Natural killer cell (primary cell): ENCODE measurements at regions not wholly inside any gene's neighbourhood (a gene's known extent, or its start where the extent isn't known, plus 50 kb on each side); places are given as distances from the start of the nearest gene placed in this dataset.

ENCODE experiments used
- ATAC-seq, 3 donors: fragments of 150-1000 bp in 2 of 3; fragments of 200-7000 bp in 1 of 3; cut with Tn5 transposase; 1 replicate in 1 of 3; 2 replicates in 2 of 3; pipeline ENCODE4 v1.10.0; 2021; ENCODE audit warnings: mild to moderate bottlenecking in 2 of 3, moderate library complexity in 2 of 3
- DNase-seq, 2 donors: peaks; one replicate each; pipeline versions ENCODE4 v3.0.0 to v3.0.0-alpha.2; 2013 to 2021; ENCODE audit warnings: mixed read lengths in 1 of 2
- H3K27ac ChIP-seq: one replicate; pipeline ENCODE4 v1.5.1; 2013; ENCODE audit warnings: mild to moderate bottlenecking, low read length
- H3K27me3 ChIP-seq: one replicate; pipeline ENCODE4 v1.6.1; 2013; ENCODE audit warnings: low read length; ENCODE audit not compliant: control insufficient read depth, insufficient read depth
- H3K36me3 ChIP-seq: one replicate; pipeline ENCODE4 v1.6.1; 2013; ENCODE audit warnings: low read length; ENCODE audit not compliant: control insufficient read depth, insufficient read depth
- H3K4me1 ChIP-seq: one replicate; pipeline ENCODE4 v1.6.1; 2013; ENCODE audit warnings: low read length; ENCODE audit not compliant: control insufficient read depth, insufficient read depth
- H3K4me3 ChIP-seq: one replicate; pipeline ENCODE4 v1.5.1; 2013; ENCODE audit warnings: low read length
- H3K9me3 ChIP-seq: one replicate; pipeline ENCODE4 v1.6.1; 2013; ENCODE audit warnings: low read length; ENCODE audit not compliant: control insufficient read depth, insufficient read depth
- H3K27ac Mint-ChIP-seq, 2 donors: one replicate each; pipeline ENCODE4 v1.8.0; 2022; ENCODE audit warnings: mild to moderate bottlenecking in 2 of 2, mixed read lengths in 2 of 2, moderate library complexity in 1 of 2
- H3K27me3 Mint-ChIP-seq, 2 donors: one replicate each; pipeline ENCODE4 v1.8.0; 2022; ENCODE audit warnings: low read depth in 2 of 2, mixed read lengths in 2 of 2
- H3K36me3 Mint-ChIP-seq: one replicate; pipeline ENCODE4 v1.8.0; 2022; ENCODE audit warnings: mixed read lengths
- H3K4me1 Mint-ChIP-seq, 2 donors: one replicate each; pipeline ENCODE4 v1.8.0; 2022; ENCODE audit warnings: mixed read lengths in 2 of 2
- H3K4me3 Mint-ChIP-seq: one replicate; pipeline ENCODE4 v1.8.0; 2022; ENCODE audit warnings: mild to moderate bottlenecking, moderate library complexity, mixed read lengths
- H3K9me3 Mint-ChIP-seq, 2 donors: one replicate each; pipeline ENCODE4 v1.8.0; 2022; ENCODE audit warnings: mixed read lengths in 2 of 2
- CTCF ChIP-seq: fragments of 200-600 bp; IDR thresholded peaks from one replicate; pipeline ENCODE4 v1.8.0; 2022; ENCODE audit warnings: antibody characterized with exemption
- WGBS: methylation state at CpG from one replicate; pipeline ENCODE4 v1.1.7; 2013; ENCODE audit warnings: missing lambda C conversion rate; ENCODE audit not compliant: insufficient coverage; 5-methylcytosine and 5-hydroxymethylcytosine counted together
- intact Hi-C: fragments of 100-400 bp; cut with micrococcal nuclease; formaldehyde crosslinking; loops from one replicate; pipeline ENCODE4 v1.14.2; 2022

- no peaks in the 10 kb centered on the region for H3K36me3 Mint-ChIP-seq
- no peaks in the 10 kb centered on the region for H3K4me1 ChIP-seq
- no peaks in the 10 kb centered on the region for H3K9me3 Mint-ChIP-seq
- H3K27ac ChIP-seq: no peak overlapping the region
- peaks cover 10 to 13% of the 10 kb centered on the region in 2 donors for H3K27me3 Mint-ChIP-seq
- H3K4me3 ChIP-seq: no peak overlapping the region
- no peaks in the 10 kb centered on the region for H3K27me3 ChIP-seq
- no peak for DNase-seq
- H3K36me3 ChIP-seq: no peaks in the 10 kb centered on the region
- no peak for TF ChIP-seq CTCF
- H3K4me1 Mint-ChIP-seq: no peaks in the 10 kb centered on the region
- no peak overlapping the region for H3K27ac Mint-ChIP-seq
- ATAC-seq: no peak
- intact Hi-C loops: no loop called here
- no peaks in the 10 kb centered on the region for H3K9me3 ChIP-seq
- H3K4me3 Mint-ChIP-seq: no peak overlapping the region
- WGBS: 61% methylated on average over 16 of the region's 16 CpGs
Measured at GRCh38 chr9:135198586-135199285, 111.3 kb downstream of the OLFM1 start.

GRCh38 chr9:135199489-135199888, 112.0 kb downstream of the OLFM1 start:
- Mint-ChIP-seq H3K4me1 (no peaks in the 10 kb centered on the region), H3K27me3 (peaks cover 10 to 13% of the 10 kb centered on the region in 2 donors), H3K9me3 (no peaks in the 10 kb centered on the region), H3K4me3 (no peak overlapping the region), H3K36me3 (no peaks in the 10 kb centered on the region), H3K27ac (no peak overlapping the region)
- no peak for TF ChIP-seq CTCF
- no peak for DNase-seq
- 72% methylated on average over 5 of the region's 5 CpGs for WGBS
- Histone ChIP-seq H3K27me3 (no peaks in the 10 kb centered on the region), H3K4me3 (no peak overlapping the region), H3K9me3 (no peaks in the 10 kb centered on the region), H3K27ac (no peak overlapping the region), H3K36me3 (no peaks in the 10 kb centered on the region), H3K4me1 (no peaks in the 10 kb centered on the region)
- intact Hi-C loops: no loop called here
- ATAC-seq: no peak

GRCh38 chr9:135201711-135202110, 114.2 kb downstream of the OLFM1 start:
- TF ChIP-seq CTCF: no peak
- Mint-ChIP-seq H3K27ac (no peak overlapping the region), H3K4me3 (no peak overlapping the region), H3K9me3 (no peaks in the 10 kb centered on the region), H3K27me3 (peaks cover 10 to 13% of the 10 kb centered on the region in 2 donors), H3K4me1 (no peaks in the 10 kb centered on the region), H3K36me3 (no peaks in the 10 kb centered on the region)
- Histone ChIP-seq H3K4me1 (no peaks in the 10 kb centered on the region), H3K9me3 (no peaks in the 10 kb centered on the region), H3K4me3 (no peak overlapping the region), H3K36me3 (no peaks in the 10 kb centered on the region), H3K27ac (no peak overlapping the region), H3K27me3 (no peaks in the 10 kb centered on the region)
- DNase-seq (no peak), ATAC-seq (no peak)
- intact Hi-C loops: no loop called here
- WGBS: 89% methylated on average over 9 of the region's 9 CpGs

- Histone ChIP-seq H3K36me3 (no peaks in the 10 kb centered on the region), H3K27me3 (no peaks in the 10 kb centered on the region), H3K27ac (no peak overlapping the region), H3K9me3 (no peaks in the 10 kb centered on the region), H3K4me3 (no peak overlapping the region), H3K4me1 (no peaks in the 10 kb centered on the region)
- H3K36me3 Mint-ChIP-seq: no peaks in the 10 kb centered on the region
- H3K4me1 Mint-ChIP-seq: no peaks in the 10 kb centered on the region
- no peak for DNase-seq
- intact Hi-C loops: no loop called here
- no peak for ATAC-seq
- H3K9me3 Mint-ChIP-seq: no peaks in the 10 kb centered on the region
- no peak for TF ChIP-seq CTCF
- 80% methylated on average over 8 of the region's 8 CpGs for WGBS
- no peaks in the 10 kb centered on the region for H3K27me3 Mint-ChIP-seq
- H3K4me3 Mint-ChIP-seq: no peak overlapping the region
- H3K27ac Mint-ChIP-seq: no peak overlapping the region
Measured at GRCh38 chr9:135204177-135204576, 116.7 kb downstream of the OLFM1 start.
